Renal cortex interstitium (tissue), 11 donors: ENCODE measurements at regions not wholly inside any gene's neighbourhood (a gene's known extent, or its start where the extent isn't known, plus 50 kb on each side); places are given as distances from the start of the nearest gene placed in this dataset.

Experiments
- DNase-seq, 11 donors: peaks; one replicate each; pipeline ENCODE4 v3.0.0-alpha.2; 2013; ENCODE audit warnings: low read depth in 9 of 11, low spot score in 4 of 11; ENCODE audit errors: extremely low read depth in 1 of 11

- no peak for DNase-seq
Observed at GRCh38 chr10:32175629-32176028, 119.4 kb upstream of the KIF5B start.

- DNase-seq, result no peak
Observed at GRCh38 chr10:32174349-32174893, 118.2 kb upstream of the KIF5B start.

- DNase-seq, result no peak
Observed at GRCh38 chr10:32171204-32171603, 115.0 kb upstream of the KIF5B start.

GRCh38 chr10:32169556-32169955 lies 113.3 kb upstream of the KIF5B start:
- no peak for DNase-seq

- no peak for DNase-seq
Observed at GRCh38 chr10:32167450-32167849, 111.2 kb upstream of the KIF5B start.

DNA sequence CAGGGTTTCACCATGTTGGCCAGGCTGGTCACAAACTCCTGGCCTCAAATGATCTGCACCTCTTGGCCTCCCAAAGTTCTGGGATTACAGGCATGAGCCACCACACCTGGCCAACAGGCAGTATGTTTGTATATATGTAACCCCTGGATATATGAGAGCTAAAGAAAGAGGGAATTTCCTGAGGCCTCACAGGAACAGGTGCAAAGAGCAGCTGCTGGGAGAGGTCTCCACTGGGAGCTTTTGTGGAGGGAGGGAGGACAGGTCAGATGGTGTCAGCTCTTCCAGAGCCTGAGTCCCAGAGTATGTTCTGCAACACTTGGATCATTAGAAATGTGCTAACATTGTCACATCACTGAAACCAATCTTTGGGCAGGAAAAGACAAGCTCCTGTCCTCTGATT lies 110.1 kb upstream of the KIF5B start:
- no peak for DNase-seq

DNA sequence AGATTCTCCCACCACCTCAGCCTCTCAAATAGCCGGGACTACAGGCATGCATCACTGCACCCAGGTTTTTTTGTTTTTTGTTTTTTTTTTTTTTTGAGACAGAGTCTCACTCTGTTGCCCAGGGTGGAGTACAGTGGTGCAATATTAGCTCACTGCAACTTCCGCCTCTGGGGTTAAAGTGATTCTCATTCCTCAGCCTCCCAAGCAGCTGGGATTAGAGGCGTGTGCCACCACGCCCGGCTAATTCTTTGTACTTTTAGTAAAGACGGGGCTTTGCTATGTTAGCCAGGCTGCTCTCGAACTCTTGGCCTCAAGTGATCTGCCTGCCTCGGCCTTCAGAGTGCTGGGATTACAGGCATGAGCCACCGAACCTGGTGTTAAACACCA lies 107.5 kb upstream of the KIF5B start:
- DNase-seq, result no peak

GRCh38 chr10:32163071-32163761 lies 107.0 kb upstream of the KIF5B start:
- no peak for DNase-seq

- DNase-seq, result no peak
Observed at GRCh38 chr10:32161586-32161985, 105.4 kb upstream of the KIF5B start.

DNA sequence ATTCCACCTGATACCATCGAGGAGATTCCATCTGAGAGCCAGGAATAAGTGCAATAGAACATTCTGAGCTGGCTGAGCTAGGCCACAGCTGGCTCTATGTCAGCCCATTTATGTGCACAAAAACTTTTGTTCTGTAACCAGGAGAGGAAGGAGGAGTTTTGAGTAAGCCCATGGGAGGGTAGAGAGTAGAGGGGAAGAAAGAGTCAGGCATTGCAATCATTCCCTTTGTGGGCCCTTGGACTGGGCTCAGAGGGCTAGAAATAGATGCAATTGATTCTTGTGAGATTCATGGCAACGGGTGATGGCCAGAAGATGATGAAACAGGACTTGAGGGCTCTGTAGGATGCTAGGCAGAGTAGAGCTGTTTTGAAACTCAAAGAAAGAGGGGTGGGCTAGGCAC lies 104.6 kb upstream of the KIF5B start:
- no peak for DNase-seq

GRCh38 chr10:32159264-32159663 lies 103.0 kb upstream of the KIF5B start:
- no peak for DNase-seq

- no peak for DNase-seq
Observed at GRCh38 chr10:32156031-32156495, 99.8 kb upstream of the KIF5B start.

GRCh38 chr10:32155075-32155516 lies 98.9 kb upstream of the KIF5B start:
- no peak for DNase-seq

- DNase-seq, result no peak
Observed at GRCh38 chr10:32153931-32154330, 97.7 kb upstream of the KIF5B start.

DNA sequence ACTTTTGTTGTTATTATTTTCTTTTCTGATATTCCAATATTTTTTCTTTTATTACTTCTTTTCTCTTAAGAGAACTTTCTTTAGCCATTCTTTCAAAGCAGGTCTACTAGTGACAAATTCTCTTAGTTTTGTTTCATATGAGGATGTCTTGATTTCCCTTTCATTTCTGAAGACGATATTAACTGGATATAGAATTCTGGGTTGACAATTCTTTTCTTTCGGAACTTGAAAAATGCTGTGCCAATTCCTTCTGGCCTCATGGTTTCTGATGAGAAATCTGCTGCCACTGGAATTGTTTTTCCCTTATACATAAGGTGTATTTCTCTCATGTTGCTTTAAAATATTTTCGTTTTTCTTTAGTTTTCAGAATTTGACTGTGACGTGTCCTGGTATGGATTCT lies 97.0 kb upstream of the KIF5B start:
- DNase-seq, result no peak

- no peak for DNase-seq
Observed at GRCh38 chr10:32151871-32152270, 95.6 kb upstream of the KIF5B start.

- DNase-seq, result no peak
Observed at GRCh38 chr10:32150532-32151101, 94.4 kb upstream of the KIF5B start.

GRCh38 chr10:32149252-32149955 lies 93.2 kb upstream of the KIF5B start:
- DNase-seq, result no peak

- DNase-seq, result no peak
Observed at GRCh38 chr10:32148864-32149251, 92.6 kb upstream of the KIF5B start.

DNA sequence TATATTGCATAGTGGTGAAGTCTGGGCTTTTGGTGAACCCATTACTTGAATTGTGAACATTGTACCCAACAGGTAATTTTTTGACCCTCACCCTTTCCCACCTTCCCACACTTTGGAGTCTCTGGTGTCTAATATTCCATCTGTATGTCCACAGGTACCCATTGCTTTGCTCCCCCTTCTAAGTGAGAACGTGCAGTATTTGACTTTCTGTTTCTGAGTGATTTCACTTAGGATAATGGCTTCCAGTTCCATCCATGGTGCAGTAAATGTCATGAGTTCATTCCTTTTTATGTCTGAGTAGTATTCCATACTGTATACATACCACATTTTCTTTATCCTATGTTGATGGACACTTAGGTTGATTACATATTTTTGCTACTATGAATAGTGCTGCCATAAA lies 91.5 kb upstream of the KIF5B start:
- no peak for DNase-seq
